Tibial artery (tissue), 4 donors: ENCODE measurements at regions not wholly inside any gene's neighbourhood (a gene's known extent, or its start where the extent isn't known, plus 50 kb on each side); places are given as distances from the start of the nearest gene placed in this dataset.

ENCODE experiments used
- DNase-seq, 2 donors: peaks; one replicate each; pipeline ENCODE4 v3.0.0-alpha.2; 2019
- H3K27ac ChIP-seq, 2 donors: fragments of 200-600 bp; sonication (generic) in 1 of 2; 1 replicate in 1 of 2; 2 replicates in 1 of 2; pipeline ENCODE4 v1.5.1; 2018 to 2019; ENCODE audit warnings: mild to moderate bottlenecking in 1 of 2
- H3K27me3 ChIP-seq, 2 donors: fragments of 200-600 bp; sonication (generic) in 1 of 2; one replicate each; pipeline versions ENCODE4 v1.5.1 to v1.6.0; 2016 to 2019
- H3K36me3 ChIP-seq, 3 donors: fragments of 200-600 bp; sonication (generic) in 2 of 3; one replicate each; pipeline ENCODE4 v1.5.1; 2016 to 2019; ENCODE audit warnings: mild to moderate bottlenecking in 2 of 3
- H3K4me1 ChIP-seq, 4 donors: fragments of 200-600 bp; sonication (generic) in 2 of 4; 1 replicate in 3 of 4; 2 replicates in 1 of 4; pipeline ENCODE4 v1.5.1; 2016 to 2019
- H3K4me3 ChIP-seq, 2 donors: fragments of 200-600 bp; sonication (generic) in 1 of 2; 1 replicate in 1 of 2; 2 replicates in 1 of 2; pipeline ENCODE4 v1.5.1; 2018 to 2019; ENCODE audit warnings: mild to moderate bottlenecking in 2 of 2
- H3K9me3 ChIP-seq, 3 donors: fragments of 200-600 bp; sonication (generic) in 1 of 3; one replicate each; pipeline ENCODE4 v1.5.1; 2016 to 2019
- intact Hi-C: fragments of 100-400 bp; cut with DNase I; formaldehyde crosslinking; loops from one replicate; pipeline ENCODE4 v1.15.0; 2023; ENCODE audit warnings: low total_unique reads
- TF ChIP-seq, protein P1 (sequence below), 2 experiments: fragments of 200-600 bp in 1 of 2; fragments of 450-650 bp in 1 of 2; IDR thresholded peaks; one replicate each; pipeline ENCODE4 v1.5.1; 2017 to 2019; ENCODE audit warnings: antibody characterized with exemption in 2 of 2, mild to moderate bottlenecking in 1 of 2, moderate library complexity in 1 of 2

GRCh38 chr5:139743804-139744203, 51.8 kb upstream of the PSD2 start:
- Histone ChIP-seq H3K4me3 (no peak overlapping the region), H3K4me1 (peaks cover 5 to 44% (median 40%) of the 10 kb centered on the region in 4 donors), H3K9me3 (no peaks in the 10 kb centered on the region), H3K27ac (peak overlapping the region; percentile 77 to 85), H3K36me3 (no peaks in the 10 kb centered on the region), H3K27me3 (no peaks in the 10 kb centered on the region)
- no peak for DNase-seq
- intact Hi-C loops: no loop called here
- TF ChIP-seq, protein P1, sequence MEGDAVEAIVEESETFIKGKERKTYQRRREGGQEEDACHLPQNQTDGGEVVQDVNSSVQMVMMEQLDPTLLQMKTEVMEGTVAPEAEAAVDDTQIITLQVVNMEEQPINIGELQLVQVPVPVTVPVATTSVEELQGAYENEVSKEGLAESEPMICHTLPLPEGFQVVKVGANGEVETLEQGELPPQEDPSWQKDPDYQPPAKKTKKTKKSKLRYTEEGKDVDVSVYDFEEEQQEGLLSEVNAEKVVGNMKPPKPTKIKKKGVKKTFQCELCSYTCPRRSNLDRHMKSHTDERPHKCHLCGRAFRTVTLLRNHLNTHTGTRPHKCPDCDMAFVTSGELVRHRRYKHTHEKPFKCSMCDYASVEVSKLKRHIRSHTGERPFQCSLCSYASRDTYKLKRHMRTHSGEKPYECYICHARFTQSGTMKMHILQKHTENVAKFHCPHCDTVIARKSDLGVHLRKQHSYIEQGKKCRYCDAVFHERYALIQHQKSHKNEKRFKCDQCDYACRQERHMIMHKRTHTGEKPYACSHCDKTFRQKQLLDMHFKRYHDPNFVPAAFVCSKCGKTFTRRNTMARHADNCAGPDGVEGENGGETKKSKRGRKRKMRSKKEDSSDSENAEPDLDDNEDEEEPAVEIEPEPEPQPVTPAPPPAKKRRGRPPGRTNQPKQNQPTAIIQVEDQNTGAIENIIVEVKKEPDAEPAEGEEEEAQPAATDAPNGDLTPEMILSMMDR (IDR thresholded peaks at IDR 0.05): no peak

- TF ChIP-seq, protein P1 (IDR thresholded peaks at IDR 0.05): no peak
- Histone ChIP-seq H3K27ac (peak overlapping the region; percentile 77 to 85), H3K9me3 (no peaks in the 10 kb centered on the region), H3K36me3 (no peaks in the 10 kb centered on the region), H3K27me3 (no peaks in the 10 kb centered on the region), H3K4me3 (no peak overlapping the region), H3K4me1 (peaks cover 5 to 44% (median 40%) of the 10 kb centered on the region in 4 donors)
- no peak for DNase-seq
- intact Hi-C loops: loop anchor here (5.0 kb wide), 1 partner anchor 32 kb away; no protein-coding TSS in a partner anchor
Observed at GRCh38 chr5:139744471-139745131, 51.0 kb upstream of the PSD2 start.

- Histone ChIP-seq H3K27ac (peak overlapping the region; percentile 77 to 85), H3K9me3 (no peaks in the 10 kb centered on the region), H3K27me3 (no peaks in the 10 kb centered on the region), H3K4me3 (peak overlapping the region; percentile 51 to 57), H3K4me1 (peaks cover 5 to 44% (median 40%) of the 10 kb centered on the region in 4 donors), H3K36me3 (no peaks in the 10 kb centered on the region)
- TF ChIP-seq, protein P1 (IDR thresholded peaks at IDR 0.05): no peak
- intact Hi-C loops: loop anchor here (5.0 kb wide), 1 partner anchor 33 kb away; no protein-coding TSS in a partner anchor
- peak; percentile 84 to 98 for DNase-seq
Observed at GRCh38 chr5:139745132-139745799, 50.3 kb upstream of the PSD2 start.

GRCh38 chr5:139745800-139746690, 49.6 kb upstream of the PSD2 start:
- Histone ChIP-seq H3K27me3 (no peaks in the 10 kb centered on the region), H3K4me3 (peak overlapping the region; percentile 51 to 57), H3K36me3 (no peaks in the 10 kb centered on the region), H3K9me3 (no peaks in the 10 kb centered on the region), H3K27ac (peak overlapping the region; percentile 77 to 85), H3K4me1 (peaks cover 5 to 44% (median 40%) of the 10 kb centered on the region in 4 donors)
- intact Hi-C loops: loop anchor here (5.0 kb wide), 1 partner anchor 34 kb away; no protein-coding TSS in a partner anchor
- TF ChIP-seq, protein P1 (IDR thresholded peaks at IDR 0.05): no peak
- DNase-seq: peak; percentile 81 to 90
